ENCODE measurements at regions not wholly inside any gene's neighbourhood (a gene's known extent, or its start where the extent isn't known, plus 50 kb on each side); places are given as distances from the start of the nearest gene placed in this dataset.

DNA sequence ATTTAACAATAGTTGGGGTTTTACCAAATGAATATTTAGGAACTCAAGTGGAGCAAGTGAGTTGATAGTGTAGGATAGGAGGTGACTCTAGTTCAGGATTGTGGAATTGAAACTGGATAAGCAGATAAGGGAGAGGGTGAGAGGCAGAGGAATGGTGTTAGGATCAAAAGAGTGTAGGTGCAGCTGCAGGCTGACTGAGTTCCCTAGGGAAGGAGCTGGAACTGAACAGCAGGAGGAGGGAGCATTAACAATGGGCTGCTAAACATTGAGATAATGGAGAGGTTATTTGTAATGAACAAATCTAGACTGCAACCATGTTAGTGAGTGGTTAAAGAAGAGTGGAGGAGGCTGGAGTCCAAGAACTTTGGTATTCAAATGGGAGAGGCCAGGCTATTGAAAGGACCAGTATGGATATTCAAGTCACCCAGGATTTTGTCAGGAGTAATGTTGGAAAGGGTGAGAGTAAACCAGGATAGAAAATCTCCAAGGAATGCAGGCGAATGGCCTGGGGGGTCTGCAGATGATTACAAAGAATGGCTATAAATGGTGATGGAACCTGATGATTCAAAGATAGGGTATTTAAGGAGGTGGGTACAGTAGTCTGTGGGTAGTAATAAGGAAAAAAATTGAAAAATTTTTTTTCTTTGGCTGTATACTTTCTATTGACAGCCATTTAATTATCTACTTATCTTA, 497.1 kb upstream of the TENM3 start:
- H3K4me2 ChIP-seq (ENCODE audit: low read length) = peak overlapping the region; percentile 11
- no peak overlapping the region for H3K4me3 ChIP-seq (ENCODE audit: insufficient read depth, low read depth, low read length)
- H3K4me1 ChIP-seq (ENCODE audit: insufficient read depth, low read length) = peaks cover 6% of the 10 kb centered on the region
- Mint-ChIP-seq H3K36me3 (ENCODE audit: low read depth, unreplicated experiment) (peaks cover 4% of the 10 kb centered on the region), H3K27ac (ENCODE audit: unreplicated experiment) (no peak overlapping the region), H3K4me1 (ENCODE audit: low read depth, unreplicated experiment) (peaks cover 1% of the 10 kb centered on the region), H3K27me3 (ENCODE audit: low read depth, unreplicated experiment) (no peaks in the 10 kb centered on the region), H3K4me3 (ENCODE audit: unreplicated experiment) (no peak overlapping the region), H3K9me3 (ENCODE audit: unreplicated experiment) (no peaks in the 10 kb centered on the region)
- H3K36me3 ChIP-seq (ENCODE audit: insufficient read depth, low read length) = no peaks in the 10 kb centered on the region
- H4K20me1 ChIP-seq (ENCODE audit: insufficient read depth, low read length) = no peaks in the 10 kb centered on the region
- no peak overlapping the region for H3K27ac ChIP-seq (ENCODE audit: low read depth, low read length)
- TF ChIP-seq EZH2 (IDR thresholded peaks at IDR 0.05; ENCODE audit: insufficient read depth, low read length) = no peak
- no peak for TF ChIP-seq CTCF (IDR thresholded peaks at IDR 0.05; ENCODE audit: insufficient read depth, low read depth, low read length)
- H2AFZ ChIP-seq (ENCODE audit: low read depth, low read length) = peak overlapping the region; percentile 12
- FAIRE-seq (no peak), DNase-seq (ENCODE audit: low read depth) (peak; percentile 15)
- H3K9ac ChIP-seq (ENCODE audit: low read length) = no peak overlapping the region
- no peaks in the 10 kb centered on the region for H3K27me3 ChIP-seq (ENCODE audit: insufficient read depth, low read length)
- H3K9me3 ChIP-seq (ENCODE audit: insufficient read depth, low read depth, low read length) = no peaks in the 10 kb centered on the region
- H3K79me2 ChIP-seq (ENCODE audit: insufficient read depth, low read length) = no peaks in the 10 kb centered on the region

DNA sequence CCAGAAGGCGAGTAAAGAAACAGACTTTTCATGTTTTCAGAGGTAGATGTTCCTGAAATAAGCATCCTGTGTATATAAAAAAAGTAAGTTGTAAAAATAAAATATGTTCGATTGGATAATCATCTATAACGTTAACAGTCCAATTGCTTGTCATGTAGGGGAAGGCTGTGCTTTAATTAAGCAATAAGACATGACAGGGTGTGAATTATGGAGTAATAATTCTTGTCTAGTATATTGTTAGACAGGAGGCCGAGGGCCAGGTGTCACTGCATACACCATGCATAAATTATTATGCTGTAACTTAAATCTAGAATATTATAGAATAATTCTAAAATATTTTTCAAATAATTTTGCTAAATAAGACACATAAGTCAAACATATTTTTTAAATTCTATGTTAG, 494.6 kb upstream of the TENM3 start:
- no peaks in the 10 kb centered on the region for H3K36me3 ChIP-seq (ENCODE audit: insufficient read depth, low read length)
- H3K4me3 Mint-ChIP-seq (ENCODE audit: unreplicated experiment) = no peak overlapping the region
- H3K27me3 ChIP-seq (ENCODE audit: insufficient read depth, low read length) = no peaks in the 10 kb centered on the region
- TF ChIP-seq CTCF (IDR thresholded peaks at IDR 0.05; ENCODE audit: insufficient read depth, low read depth, low read length) (no peak), EZH2 (IDR thresholded peaks at IDR 0.05; ENCODE audit: insufficient read depth, low read length) (no peak)
- no peak overlapping the region for H3K4me3 ChIP-seq (ENCODE audit: insufficient read depth, low read depth, low read length)
- no peak for FAIRE-seq
- no peak for DNase-seq (ENCODE audit: low read depth)
- H3K4me2 ChIP-seq (ENCODE audit: low read length) = no peak overlapping the region
- peaks cover 7% of the 10 kb centered on the region for H3K4me1 Mint-ChIP-seq (ENCODE audit: low read depth, unreplicated experiment)
- H3K27me3 Mint-ChIP-seq (ENCODE audit: low read depth, unreplicated experiment) = no peaks in the 10 kb centered on the region
- H3K9ac ChIP-seq (ENCODE audit: low read length) = no peak overlapping the region
- no peaks in the 10 kb centered on the region for H3K79me2 ChIP-seq (ENCODE audit: insufficient read depth, low read length)
- no peaks in the 10 kb centered on the region for H3K9me3 ChIP-seq (ENCODE audit: insufficient read depth, low read depth, low read length)
- H3K36me3 Mint-ChIP-seq (ENCODE audit: low read depth, unreplicated experiment) = peaks cover under 1% of the 10 kb centered on the region
- H3K27ac ChIP-seq (ENCODE audit: low read depth, low read length) = no peak overlapping the region
- no peaks in the 10 kb centered on the region for H4K20me1 ChIP-seq (ENCODE audit: insufficient read depth, low read length)
- H2AFZ ChIP-seq (ENCODE audit: low read depth, low read length) = no peak overlapping the region
- H3K4me1 ChIP-seq (ENCODE audit: insufficient read depth, low read length) = peaks cover 6% of the 10 kb centered on the region
- no peaks in the 10 kb centered on the region for H3K9me3 Mint-ChIP-seq (ENCODE audit: unreplicated experiment)
- no peak overlapping the region for H3K27ac Mint-ChIP-seq (ENCODE audit: unreplicated experiment)

GRCh38 chr4:181752516-181752915, 490.7 kb upstream of the TENM3 start:
- no peak overlapping the region for H2AFZ ChIP-seq (ENCODE audit: low read depth, low read length)
- no peaks in the 10 kb centered on the region for H4K20me1 ChIP-seq (ENCODE audit: insufficient read depth, low read length)
- H3K27ac Mint-ChIP-seq (ENCODE audit: unreplicated experiment) = no peak overlapping the region
- H3K79me2 ChIP-seq (ENCODE audit: insufficient read depth, low read length) = no peaks in the 10 kb centered on the region
- H3K36me3 Mint-ChIP-seq (ENCODE audit: low read depth, unreplicated experiment) = no peaks in the 10 kb centered on the region
- no peak for FAIRE-seq
- peaks cover 6% of the 10 kb centered on the region for H3K4me1 ChIP-seq (ENCODE audit: insufficient read depth, low read length)
- H3K36me3 ChIP-seq (ENCODE audit: insufficient read depth, low read length) = no peaks in the 10 kb centered on the region
- peaks cover 19% of the 10 kb centered on the region for H3K4me1 Mint-ChIP-seq (ENCODE audit: low read depth, unreplicated experiment)
- H3K27me3 ChIP-seq (ENCODE audit: insufficient read depth, low read length) = no peaks in the 10 kb centered on the region
- DNase-seq (ENCODE audit: low read depth) = no peak
- no peak overlapping the region for H3K27ac ChIP-seq (ENCODE audit: low read depth, low read length)
- H3K4me3 ChIP-seq (ENCODE audit: insufficient read depth, low read depth, low read length) = no peak overlapping the region
- no peaks in the 10 kb centered on the region for H3K27me3 Mint-ChIP-seq (ENCODE audit: low read depth, unreplicated experiment)
- no peak overlapping the region for H3K4me3 Mint-ChIP-seq (ENCODE audit: unreplicated experiment)
- H3K9ac ChIP-seq (ENCODE audit: low read length) = no peak overlapping the region
- H3K4me2 ChIP-seq (ENCODE audit: low read length) = peak overlapping the region; percentile 58
- no peak for TF ChIP-seq EZH2 (IDR thresholded peaks at IDR 0.05; ENCODE audit: insufficient read depth, low read length)
- no peak for TF ChIP-seq CTCF (IDR thresholded peaks at IDR 0.05; ENCODE audit: insufficient read depth, low read depth, low read length)
- H3K9me3 Mint-ChIP-seq (ENCODE audit: unreplicated experiment) = no peaks in the 10 kb centered on the region
- H3K9me3 ChIP-seq (ENCODE audit: insufficient read depth, low read depth, low read length) = no peaks in the 10 kb centered on the region
